SK-N-SH (cell line): ENCODE measurements at regions not wholly inside any gene's neighbourhood (a gene's known extent, or its start where the extent isn't known, plus 50 kb on each side); places are given as distances from the start of the nearest gene placed in this dataset.

Experiments
- CTCF ChIA-PET: fragments of 300-600, 350-600 bp; formaldehyde crosslinking; extraction: SDS; loops from one replicate; lab custom pipeline; 2021; lab: Yijun Ruan, JAX
- POLR2A ChIA-PET: fragments of 350-600 bp; sonication (Branson Sonifier 250); formaldehyde crosslinking; extraction: SDS; loops from one replicate; lab custom pipeline; 2020; ENCODE audit warnings: antibody characterized with exemption, inconsistent platforms; lab: Yijun Ruan, JAX
- DNase-seq: peaks from one replicate; pipeline ENCODE4 v3.0.0; 2012
- H2AFZ ChIP-seq: fragments of 200-600 bp; sonication (generic); 2 replicates; pipeline ENCODE4 v1.8.1; 2016; ENCODE audit warnings: antibody characterized with exemption, mild to moderate bottlenecking, low read depth
- H3F3A ChIP-seq: fragments of 200-600 bp; sonication (generic); replicated peaks from 2 replicates; pipeline ENCODE3; 2016; ENCODE audit warnings: antibody characterized with exemption, mild to moderate bottlenecking; ENCODE audit not compliant: insufficient read depth
- H3K27ac ChIP-seq, 2 experiments: fragments of 200-500 bp in 1 of 2; fragments of 200-600 bp in 1 of 2; sonication (Bioruptor generic) in 1 of 2; sonication (generic), shearing (Covaris generic) in 1 of 2; 2 replicates each; pipeline versions ENCODE4 v1.5.1 to v1.6.1; 2014 to 2016; ENCODE audit warnings: low read depth in 2 of 2, inconsistent platforms in 1 of 2, low read length in 1 of 2, mild to moderate bottlenecking in 1 of 2, mixed read lengths in 1 of 2
- H3K27me3 ChIP-seq: fragments of 200-600 bp; sonication (generic), shearing (Covaris generic); 2 replicates; pipeline ENCODE4 v1.6.1; 2016; ENCODE audit warnings: mixed run types; ENCODE audit not compliant: insufficient read depth
- H3K36me3 ChIP-seq, 2 experiments: fragments of 200-500 bp in 1 of 2; fragments of 200-600 bp in 1 of 2; sonication (Bioruptor generic) in 1 of 2; sonication (generic) in 1 of 2; replicated peaks in 1 of 2; 2 replicates each; pipeline versions ENCODE3 to v1.5.1; 2014 to 2016; ENCODE audit warnings: low read length in 1 of 2, mild to moderate bottlenecking in 1 of 2; ENCODE audit not compliant: insufficient read depth in 2 of 2, control insufficient read depth in 1 of 2
- H3K4me1 ChIP-seq, 2 experiments: fragments of 200-500 bp in 1 of 2; fragments of 200-600 bp in 1 of 2; sonication (Bioruptor generic) in 1 of 2; sonication (generic), shearing (Covaris generic) in 1 of 2; 2 replicates each; pipeline versions ENCODE4 v1.5.1 to v1.6.1; 2014 to 2016; ENCODE audit warnings: low read depth in 1 of 2, low read length in 1 of 2, mixed run types in 1 of 2; ENCODE audit not compliant: insufficient read depth in 2 of 2, control insufficient read depth in 1 of 2
- H3K4me2 ChIP-seq: fragments of 200-600 bp; sonication (generic), shearing (Covaris generic); 2 replicates; pipeline ENCODE4 v1.6.1; 2017; ENCODE audit warnings: mixed run types
- H3K4me3 ChIP-seq, 2 experiments: fragments of 200-500 bp in 1 of 2; fragments of 200-600 bp in 1 of 2; sonication (Bioruptor generic) in 1 of 2; sonication (generic), shearing (Covaris generic) in 1 of 2; 2 replicates each; pipeline versions ENCODE4 v1.5.1 to v1.8.1; 2014 to 2016; ENCODE audit warnings: low read depth in 2 of 2, inconsistent platforms in 1 of 2, low read length in 1 of 2, mild to moderate bottlenecking in 1 of 2, mixed read lengths in 1 of 2, moderate library complexity in 1 of 2
- H3K79me2 ChIP-seq: fragments of 200-600 bp; sonication (generic); 2 replicates; pipeline ENCODE4 v1.8.1; 2017; ENCODE audit warnings: mild to moderate bottlenecking; ENCODE audit not compliant: insufficient read depth
- H3K9ac ChIP-seq: fragments of 200-600 bp; sonication (generic); 2 replicates; pipeline ENCODE4 v1.6.1; 2017; ENCODE audit warnings: mixed run types
- H3K9me2 ChIP-seq: fragments of 200-600 bp; sonication (generic); 2 replicates; pipeline ENCODE4 v1.6.1; 2017; ENCODE audit warnings: mixed run types
- H3K9me3 ChIP-seq: fragments of 200-600 bp; sonication (generic); 2 replicates; pipeline ENCODE4 v1.6.1; 2017; ENCODE audit warnings: mixed run types, mild to moderate bottlenecking, moderate library complexity
- H4K20me1 ChIP-seq: fragments of 200-600 bp; sonication (generic); 2 replicates; pipeline ENCODE4 v1.6.1; 2017; ENCODE audit warnings: mild to moderate bottlenecking, mixed run types; ENCODE audit not compliant: insufficient read depth
- CHD2 ChIP-seq: fragments of 150-350 bp; IDR thresholded peaks from 2 replicates; pipeline ENCODE4 v1.6.1; 2018; ENCODE audit warnings: low read length; ENCODE audit not compliant: partially characterized antibody
- CTCF ChIP-seq: fragments of 200-600 bp; sonication (generic); IDR thresholded peaks from 2 replicates; pipeline ENCODE4 v1.6.1; 2017; ENCODE audit warnings: antibody characterized with exemption, mild to moderate bottlenecking, moderate library complexity
- ELF1 ChIP-seq: IDR thresholded peaks from 2 replicates; pipeline ENCODE4 v1.4.0; 2012
- EP300 ChIP-seq, 2 experiments: IDR thresholded peaks; 2 replicates each; pipeline versions ENCODE4 v1.4.0 to v1.6.1; 2012; ENCODE audit warnings: borderline replicate concordance in 1 of 2, low read depth in 1 of 2, low read length in 1 of 2
- EZH2phosphoT487 ChIP-seq: fragments of 200-600 bp; sonication (generic); IDR thresholded peaks from 2 replicates; pipeline ENCODE4 v1.6.1; 2017; ENCODE audit warnings: low read depth, mixed run types, mild to moderate bottlenecking, antibody characterized with exemption, moderate library complexity, borderline replicate concordance
- FOXM1 ChIP-seq: IDR thresholded peaks from 2 replicates; pipeline ENCODE4 v1.4.0; 2012; ENCODE audit warnings: low read depth, mild to moderate bottlenecking
- GATA2 ChIP-seq: sonication (generic); formaldehyde crosslinking; IDR thresholded peaks from 2 replicates; pipeline ENCODE4 v1.5.0; 2020; ENCODE audit warnings: mild to moderate bottlenecking, missing genetic modification reagents
- IRF3 ChIP-seq: fragments of 150-350 bp; IDR thresholded peaks from 2 replicates; pipeline ENCODE4 v1.6.1; 2016; ENCODE audit warnings: mild to moderate bottlenecking, low read depth, low read length
- NFIC ChIP-seq: IDR thresholded peaks from 2 replicates; pipeline ENCODE4 v1.4.0; 2012; ENCODE audit warnings: borderline replicate concordance
- PBX3 ChIP-seq: IDR thresholded peaks from 2 replicates; pipeline ENCODE4; 2012
- POLR2AphosphoS5 ChIP-seq: IDR thresholded peaks from 2 replicates; pipeline ENCODE4 v1.6.1; 2012; ENCODE audit warnings: low read depth, low read length
- RCOR1 ChIP-seq: fragments of 150-350 bp; IDR thresholded peaks from 2 replicates; pipeline ENCODE4 v1.6.1; 2017; ENCODE audit warnings: antibody characterized with exemption, low read length
- RXRA ChIP-seq: IDR thresholded peaks from 2 replicates; pipeline ENCODE4 v1.4.0; 2012; ENCODE audit warnings: low read depth, mild to moderate bottlenecking, borderline replicate concordance
- SIN3A ChIP-seq: IDR thresholded peaks from 2 replicates; pipeline ENCODE4 v1.6.1; 2012; ENCODE audit warnings: low read depth, mild to moderate bottlenecking, low read length, moderate library complexity, borderline replicate concordance
- SMC3 ChIP-seq: IDR thresholded peaks from 2 replicates; pipeline ENCODE4 v1.6.1; 2012; ENCODE audit warnings: low read depth, low read length, improper control_type of control experiment
- TAF1 ChIP-seq: IDR thresholded peaks from 2 replicates; pipeline ENCODE4 v1.6.1; 2012; ENCODE audit warnings: low read depth, mild to moderate bottlenecking, low read length, moderate library complexity, borderline replicate concordance
- TCF12 ChIP-seq: IDR thresholded peaks from 2 replicates; pipeline ENCODE4 v1.4.0; 2012
- USF1 ChIP-seq: IDR thresholded peaks from 2 replicates; pipeline ENCODE4 v1.4.0; 2012; ENCODE audit warnings: low read depth, borderline replicate concordance
- YY1 ChIP-seq: IDR thresholded peaks from 2 replicates; pipeline ENCODE4 v1.4.0; 2012; ENCODE audit warnings: low read depth, mild to moderate bottlenecking
- ZBTB33 ChIP-seq: IDR thresholded peaks from 2 replicates; pipeline ENCODE4 v1.4.0; 2012; ENCODE audit warnings: low read depth, borderline replicate concordance
- WGBS: methylation state at CpG from one replicate; pipeline ENCODE4 v1.1.6; 2017; ENCODE audit warnings: low lambda C conversion rate; 5-methylcytosine and 5-hydroxymethylcytosine counted together

GRCh38 chr9:111222757-111223156 is 107.3 kb downstream of the OR2K2 start (continued):
- TF ChIP-seq EP300 (IDR thresholded peaks at IDR 0.05; ENCODE audit: borderline replicate concordance in 1 of 2, low read depth in 1 of 2, low read length in 1 of 2) = no peak
- TF ChIP-seq IRF3 = no peak
- TF ChIP-seq, all 33 proteins: peak for 0

GRCh38 chr9:111212874-111213273 is 117.2 kb downstream of the OR2K2 start:
- no peak for DNase-seq
- Histone ChIP-seq H4K20me1 (no peaks in the 10 kb centered on the region), H3K27me3 (no peaks in the 10 kb centered on the region), H3K36me3 (no peaks in the 10 kb centered on the region), H3K9me2 (no peaks in the 10 kb centered on the region), H3K4me3 (no peak overlapping the region), H3K4me1 (no peaks in the 10 kb centered on the region), H3K9ac (no peak overlapping the region), H3K79me2 (no peaks in the 10 kb centered on the region), H2AFZ (no peak overlapping the region), H3K9me3 (no peaks in the 10 kb centered on the region), H3F3A (no peaks in the 10 kb centered on the region), H3K4me2 (no peak overlapping the region), H3K27ac (no peak overlapping the region)
- 67% methylated on average over 6 of the region's 6 CpGs for WGBS
- ChIA-PET CTCF (interaction anchor here (1.7 kb wide), 1 partner anchor 12 kb away, joined by 4 read pairs; no protein-coding TSS in a partner anchor), POLR2A (no interaction called here)
- no peak for TF ChIP-seq RCOR1
- TF ChIP-seq RXRA = no peak
- no peak for TF ChIP-seq TCF12
- TF ChIP-seq USF1 = no peak
- TF ChIP-seq EZH2phosphoT487 = no peak
- TF ChIP-seq CHD2 = no peak
- no peak for TF ChIP-seq ZBTB33
- no peak for TF ChIP-seq YY1
- no peak for TF ChIP-seq SMC3
- TF ChIP-seq ELF1 = no peak
- no peak for TF ChIP-seq PBX3
- TF ChIP-seq CTCF = no peak
- no peak for TF ChIP-seq GATA2 (CRISPR knock-in tag)
- TF ChIP-seq NFIC = no peak
- no peak for TF ChIP-seq SIN3A
- no peak for TF ChIP-seq POLR2AphosphoS5
- TF ChIP-seq TAF1 = no peak
- no peak for TF ChIP-seq FOXM1
